ENCODE measurements at regions not wholly inside any gene's neighbourhood (a gene's known extent, or its start where the extent isn't known, plus 50 kb on each side); places are given as distances from the start of the nearest gene placed in this dataset.

DNA sequence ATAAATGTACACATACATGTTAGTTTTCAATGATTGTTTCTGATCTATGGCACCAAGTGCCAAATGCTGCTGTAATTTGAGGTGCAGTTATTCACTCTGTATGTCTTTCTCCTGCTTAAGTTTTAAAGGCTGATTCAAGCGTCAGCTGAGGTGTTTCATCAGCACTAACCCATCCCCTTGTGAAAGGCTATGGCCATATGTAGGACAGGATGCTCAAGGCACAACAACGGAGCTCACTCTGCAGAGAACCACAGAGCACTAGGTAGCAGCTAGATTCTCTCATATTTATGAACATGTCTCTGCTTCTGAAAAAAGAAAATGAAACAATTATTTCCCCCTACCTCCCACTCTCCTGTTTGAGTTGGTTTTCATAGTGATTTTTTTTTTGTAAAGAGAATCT lies 340.0 kb upstream of the TMCO5A start:
- H4K8ac ChIP-seq (replicated peaks; ENCODE audit: insufficient read length, low read depth, low read length), result no peak overlapping the region
- Mint-ChIP-seq H3K4me3 (no peak overlapping the region), H3K27me3 (ENCODE audit: low read depth) (no peaks in the 10 kb centered on the region), H3K27ac (no peak overlapping the region), H3K4me1 (no peaks in the 10 kb centered on the region), H3K36me3 (ENCODE audit: insufficient read depth in 1 of 3, low read depth in 3 of 3) (no peaks in the 10 kb centered on the region), H3K9me3 (peaks cover 0 to 4% of the 10 kb centered on the region in 2 experiments; a peak in 1 of 5 replicates)
- no peak overlapping the region for H3K23ac ChIP-seq (ENCODE audit: insufficient read length, low read depth, low read length)
- H4K5ac ChIP-seq (ENCODE audit: insufficient read length, low read depth, low read length), result no peak overlapping the region
- no peaks in the 10 kb centered on the region for H3K79me1 ChIP-seq (ENCODE audit: insufficient read depth, low read depth, low read length, poor library complexity, severe bottlenecking)
- no peak for DNase-seq
- no peaks in the 10 kb centered on the region for H3K9me3 ChIP-seq (ENCODE audit: control insufficient read depth, low read depth, low read length)
- no peak overlapping the region for H2AK5ac ChIP-seq (ENCODE audit: insufficient read length, low read length)
- H3K14ac ChIP-seq (ENCODE audit: insufficient read depth, low read length), result no peak overlapping the region
- no peaks in the 10 kb centered on the region for H3K79me2 ChIP-seq (ENCODE audit: insufficient read depth, low read length)
- H3K23me2 ChIP-seq (ENCODE audit: insufficient read length, low read depth, low read length, poor library complexity, severe bottlenecking), result no peaks in the 10 kb centered on the region
- no peak overlapping the region for H2BK20ac ChIP-seq (ENCODE audit: low read depth, low read length, poor library complexity, severe bottlenecking)
- H4K91ac ChIP-seq (ENCODE audit: insufficient read length, low read depth, low read length), result no peak overlapping the region
- TF ChIP-seq, protein P1, sequence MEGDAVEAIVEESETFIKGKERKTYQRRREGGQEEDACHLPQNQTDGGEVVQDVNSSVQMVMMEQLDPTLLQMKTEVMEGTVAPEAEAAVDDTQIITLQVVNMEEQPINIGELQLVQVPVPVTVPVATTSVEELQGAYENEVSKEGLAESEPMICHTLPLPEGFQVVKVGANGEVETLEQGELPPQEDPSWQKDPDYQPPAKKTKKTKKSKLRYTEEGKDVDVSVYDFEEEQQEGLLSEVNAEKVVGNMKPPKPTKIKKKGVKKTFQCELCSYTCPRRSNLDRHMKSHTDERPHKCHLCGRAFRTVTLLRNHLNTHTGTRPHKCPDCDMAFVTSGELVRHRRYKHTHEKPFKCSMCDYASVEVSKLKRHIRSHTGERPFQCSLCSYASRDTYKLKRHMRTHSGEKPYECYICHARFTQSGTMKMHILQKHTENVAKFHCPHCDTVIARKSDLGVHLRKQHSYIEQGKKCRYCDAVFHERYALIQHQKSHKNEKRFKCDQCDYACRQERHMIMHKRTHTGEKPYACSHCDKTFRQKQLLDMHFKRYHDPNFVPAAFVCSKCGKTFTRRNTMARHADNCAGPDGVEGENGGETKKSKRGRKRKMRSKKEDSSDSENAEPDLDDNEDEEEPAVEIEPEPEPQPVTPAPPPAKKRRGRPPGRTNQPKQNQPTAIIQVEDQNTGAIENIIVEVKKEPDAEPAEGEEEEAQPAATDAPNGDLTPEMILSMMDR (conservative IDR thresholded peaks at IDR 0.05), result no peak
- H3K4me2 ChIP-seq (ENCODE audit: insufficient read depth, insufficient read length, low read length), result no peak overlapping the region
- no peak overlapping the region for H3K18ac ChIP-seq (ENCODE audit: insufficient read length, low read depth, low read length)
- no peak overlapping the region for H3K9ac ChIP-seq (ENCODE audit: extremely low read depth, insufficient read length, low read length)
- no peak overlapping the region for H2BK15ac ChIP-seq (ENCODE audit: low read depth, low read length)
- H2BK5ac ChIP-seq (ENCODE audit: insufficient read length, low read length), result no peak overlapping the region
- H2BK120ac ChIP-seq (ENCODE audit: low read depth, low read length, poor library complexity, severe bottlenecking), result no peak overlapping the region
- no peak overlapping the region for H3K4ac ChIP-seq (ENCODE audit: low read depth, low read length)
- no peak overlapping the region for H3K27ac ChIP-seq (ENCODE audit: insufficient read length, low read depth, low read length)
- H4K20me1 ChIP-seq (ENCODE audit: control insufficient read depth, insufficient read depth, insufficient read length), result no peaks in the 10 kb centered on the region
- H3K4me1 ChIP-seq (ENCODE audit: insufficient read depth, low read length), result no peaks in the 10 kb centered on the region
- H2BK12ac ChIP-seq (ENCODE audit: insufficient read length, low read depth, low read length), result no peak overlapping the region
- no peaks in the 10 kb centered on the region for H3K27me3 ChIP-seq (ENCODE audit: insufficient read depth, low read length)
- no CpG with 5 or more reads among the region's 2 CpGs for WGBS (ENCODE audit: extremely low coverage, insufficient read length, low lambda C conversion rate)
- no peak overlapping the region for H3T11ph ChIP-seq (ENCODE audit: low read length)
- no peak overlapping the region for H2AFZ ChIP-seq (ENCODE audit: low read length)
- no peak overlapping the region for H3K56ac ChIP-seq (ENCODE audit: insufficient read length, low read depth, low read length)
